ENCODE measurements at regions not wholly inside any gene's neighbourhood (a gene's known extent, or its start where the extent isn't known, plus 50 kb on each side); places are given as distances from the start of the nearest gene placed in this dataset.

DNA sequence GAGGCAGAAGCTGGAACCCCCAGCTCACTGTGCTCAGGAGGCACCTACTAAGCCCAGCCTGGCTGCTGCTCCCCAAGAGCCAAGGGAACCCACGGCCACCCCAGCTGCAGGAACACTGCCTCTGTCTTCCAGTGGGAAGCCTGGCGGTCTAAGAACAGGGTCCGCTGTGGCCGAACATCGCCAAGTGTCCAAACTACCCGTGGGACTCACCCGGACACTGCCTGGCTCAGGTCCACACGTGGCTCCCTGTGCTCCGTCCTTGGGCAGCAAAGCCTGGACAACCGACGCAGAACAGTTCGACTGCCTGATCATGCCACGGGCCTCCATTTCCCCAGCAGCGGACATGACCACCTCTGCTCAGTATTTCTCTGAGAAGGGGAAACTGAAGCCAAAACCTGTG is 747.0 kb downstream of the BRD1 start:
- no peak for TF ChIP-seq POLR2A (IDR thresholded peaks at IDR 0.05; ENCODE audit: low read depth, low read length)
- TF ChIP-seq POLR2AphosphoS5 (IDR thresholded peaks at IDR 0.05; ENCODE audit: low read depth, low read length), result no peak

All from GM12891 (cell line).